ENCODE measurements at regions not wholly inside any gene's neighbourhood (a gene's known extent, or its start where the extent isn't known, plus 50 kb on each side); places are given as distances from the start of the nearest gene placed in this dataset.
"Not testable (repeated sequence)": the region's sequence is repeated elsewhere in the genome, so short reads cannot be mapped to it uniquely, and the experiment has no call there.

GRCh38 chr2:31784868-31785267 is 204.1 kb upstream of the SRD5A2 start:
- H3K9me3 ChIP-seq (ENCODE audit: control insufficient read depth, low read depth, low read length): peaks cover 3% of the 10 kb centered on the region
- no peaks in the 10 kb centered on the region for H3K36me3 ChIP-seq (ENCODE audit: control insufficient read depth, insufficient read depth, low read length)
- DNase-seq: no peak
- H3K4me3 ChIP-seq (ENCODE audit: low read length): no peak overlapping the region
- no peaks in the 10 kb centered on the region for H3K27me3 ChIP-seq (ENCODE audit: control insufficient read depth, insufficient read depth, low read length)
- H3K4me1 ChIP-seq (ENCODE audit: control insufficient read depth, insufficient read depth, low read length): peaks cover 3% of the 10 kb centered on the region
- H3K27ac ChIP-seq (ENCODE audit: low read length): no peak overlapping the region

GRCh38 chr2:31783446-31784091 is 202.8 kb upstream of the SRD5A2 start:
- not testable (repeated sequence) for H3K4me3 ChIP-seq (ENCODE audit: low read length); H3K27ac ChIP-seq (ENCODE audit: low read length); DNase-seq; H3K27me3 ChIP-seq (ENCODE audit: control insufficient read depth, insufficient read depth, low read length); H3K36me3 ChIP-seq (ENCODE audit: control insufficient read depth, insufficient read depth, low read length); H3K4me1 ChIP-seq (ENCODE audit: control insufficient read depth, insufficient read depth, low read length); H3K9me3 ChIP-seq (ENCODE audit: control insufficient read depth, low read depth, low read length)
- no CpG with 5 or more reads among the region's 6 CpGs for WGBS (ENCODE audit: insufficient coverage, low lambda C conversion rate)

DNA sequence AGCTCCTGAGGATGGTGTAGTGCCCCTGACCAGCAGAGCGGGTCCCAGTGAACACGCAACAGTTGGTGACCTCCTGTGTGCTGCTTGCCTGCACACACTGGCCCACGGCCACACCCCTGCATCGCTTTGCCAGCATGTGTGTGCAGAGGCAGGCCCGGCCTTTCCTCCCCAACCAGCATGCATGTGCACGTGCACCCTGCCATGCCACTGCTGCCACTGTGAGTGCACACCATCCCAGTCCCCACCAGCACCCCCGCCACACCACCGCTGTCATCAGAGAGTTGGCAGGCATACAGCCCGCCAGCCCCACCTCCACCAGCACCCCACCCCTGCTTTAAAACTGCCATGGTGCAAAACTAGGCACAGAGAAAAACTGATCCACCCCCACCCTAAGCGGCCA is 197.4 kb upstream of the SRD5A2 start:
- no peaks in the 10 kb centered on the region for H3K36me3 ChIP-seq (ENCODE audit: control insufficient read depth, insufficient read depth, low read length)
- DNase-seq: no peak
- no CpG with 5 or more reads among the region's 10 CpGs for WGBS (ENCODE audit: insufficient coverage, low lambda C conversion rate)

DNA sequence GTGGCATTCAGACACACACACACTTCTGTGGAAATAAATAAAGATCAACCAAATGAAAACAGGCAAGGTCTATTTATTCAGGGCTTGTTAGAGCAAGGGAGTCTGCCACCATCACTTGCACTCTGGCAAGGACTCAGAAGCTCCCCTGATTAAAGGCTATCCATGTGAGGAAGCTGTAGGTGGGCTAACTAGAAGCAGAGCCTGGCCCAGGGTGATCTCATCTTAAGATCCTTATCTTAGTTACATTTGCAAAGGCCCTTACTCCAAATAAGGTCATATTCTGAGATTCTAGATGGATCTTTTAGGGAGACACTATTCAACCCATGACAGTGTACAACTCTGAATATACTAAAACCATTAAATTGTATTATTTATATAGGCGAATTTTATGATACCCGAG is 190.0 kb upstream of the SRD5A2 start:
- H3K27me3 ChIP-seq (ENCODE audit: control insufficient read depth, insufficient read depth, low read length): no peaks in the 10 kb centered on the region
- no peaks in the 10 kb centered on the region for H3K9me3 ChIP-seq (ENCODE audit: control insufficient read depth, low read depth, low read length)
- H3K4me1 ChIP-seq (ENCODE audit: control insufficient read depth, insufficient read depth, low read length): peaks cover 6% of the 10 kb centered on the region
- 96% methylated on average over 2 of the region's 2 CpGs for WGBS (ENCODE audit: insufficient coverage, low lambda C conversion rate)
- no peaks in the 10 kb centered on the region for H3K36me3 ChIP-seq (ENCODE audit: control insufficient read depth, insufficient read depth, low read length)
- DNase-seq: no peak
- no peak overlapping the region for H3K4me3 ChIP-seq (ENCODE audit: low read length)
- no peak overlapping the region for H3K27ac ChIP-seq (ENCODE audit: low read length)

More for the DNA sequence above, 197.4 kb upstream of the SRD5A2 start:
- Histone ChIP-seq H3K27ac (ENCODE audit: low read length) (no peak overlapping the region), H3K27me3 (ENCODE audit: control insufficient read depth, insufficient read depth, low read length) (no peaks in the 10 kb centered on the region), H3K4me3 (ENCODE audit: low read length) (no peak overlapping the region), H3K9me3 (ENCODE audit: control insufficient read depth, low read depth, low read length) (peaks cover 3% of the 10 kb centered on the region), H3K4me1 (ENCODE audit: control insufficient read depth, insufficient read depth, low read length) (no peaks in the 10 kb centered on the region)

- H3K36me3 ChIP-seq (ENCODE audit: control insufficient read depth, insufficient read depth, low read length): no peaks in the 10 kb centered on the region
- H3K9me3 ChIP-seq (ENCODE audit: control insufficient read depth, low read depth, low read length): no peaks in the 10 kb centered on the region
- WGBS (ENCODE audit: insufficient coverage, low lambda C conversion rate): 20% methylated on average over 1 of the region's 2 CpGs
- no peak overlapping the region for H3K4me3 ChIP-seq (ENCODE audit: low read length)
- no peaks in the 10 kb centered on the region for H3K27me3 ChIP-seq (ENCODE audit: control insufficient read depth, insufficient read depth, low read length)
- DNase-seq: peak; percentile 40 to 60
- peaks cover 17% of the 10 kb centered on the region for H3K4me1 ChIP-seq (ENCODE audit: control insufficient read depth, insufficient read depth, low read length)
- H3K27ac ChIP-seq (ENCODE audit: low read length): peak overlapping the region; percentile 64
Observed at GRCh38 chr2:31765078-31765945, 184.6 kb upstream of the SRD5A2 start.

DNA sequence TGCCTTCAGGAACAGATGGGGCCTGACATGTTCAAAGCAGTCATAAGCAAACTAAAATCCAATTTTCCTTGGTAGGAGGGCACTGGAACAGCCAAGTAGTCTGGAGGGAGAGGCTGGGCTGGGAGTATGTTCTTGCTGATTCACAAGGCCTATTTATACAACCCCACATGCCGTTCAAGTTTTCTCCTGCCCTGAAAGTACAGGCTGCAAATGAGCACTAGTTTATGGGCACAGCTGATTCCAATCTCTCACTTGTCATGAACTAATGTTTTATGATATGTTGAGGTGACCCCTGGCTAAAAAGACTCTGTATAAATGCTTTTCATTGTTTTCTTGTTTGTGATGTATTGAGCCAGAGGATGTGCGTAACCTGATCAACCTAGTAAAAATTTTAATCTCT is 183.4 kb upstream of the SRD5A2 start:
- H3K27me3 ChIP-seq (ENCODE audit: control insufficient read depth, insufficient read depth, low read length): no peaks in the 10 kb centered on the region
- peak in 1 of 2 donors; percentile 15 for DNase-seq

GRCh38 chr2:31762085-31762484 is 181.3 kb upstream of the SRD5A2 start:
- Histone ChIP-seq H3K4me1 (ENCODE audit: control insufficient read depth, insufficient read depth, low read length) (peaks cover 17% of the 10 kb centered on the region), H3K9me3 (ENCODE audit: control insufficient read depth, low read depth, low read length) (no peaks in the 10 kb centered on the region), H3K4me3 (ENCODE audit: low read length) (no peak overlapping the region), H3K36me3 (ENCODE audit: control insufficient read depth, insufficient read depth, low read length) (no peaks in the 10 kb centered on the region), H3K27ac (ENCODE audit: low read length) (no peak overlapping the region), H3K27me3 (ENCODE audit: control insufficient read depth, insufficient read depth, low read length) (no peaks in the 10 kb centered on the region)
- no peak for DNase-seq
- WGBS (ENCODE audit: insufficient coverage, low lambda C conversion rate): no CpG with 5 or more reads among the region's 2 CpGs

More for the DNA sequence above, 183.4 kb upstream of the SRD5A2 start:
- Histone ChIP-seq H3K4me1 (ENCODE audit: control insufficient read depth, insufficient read depth, low read length) (peaks cover 17% of the 10 kb centered on the region), H3K36me3 (ENCODE audit: control insufficient read depth, insufficient read depth, low read length) (no peaks in the 10 kb centered on the region), H3K27ac (ENCODE audit: low read length) (peak overlapping the region; percentile 64), H3K4me3 (ENCODE audit: low read length) (no peak overlapping the region), H3K9me3 (ENCODE audit: control insufficient read depth, low read depth, low read length) (no peaks in the 10 kb centered on the region)
- WGBS (ENCODE audit: insufficient coverage, low lambda C conversion rate): no CpG with 5 or more reads among the region's 2 CpGs

DNA sequence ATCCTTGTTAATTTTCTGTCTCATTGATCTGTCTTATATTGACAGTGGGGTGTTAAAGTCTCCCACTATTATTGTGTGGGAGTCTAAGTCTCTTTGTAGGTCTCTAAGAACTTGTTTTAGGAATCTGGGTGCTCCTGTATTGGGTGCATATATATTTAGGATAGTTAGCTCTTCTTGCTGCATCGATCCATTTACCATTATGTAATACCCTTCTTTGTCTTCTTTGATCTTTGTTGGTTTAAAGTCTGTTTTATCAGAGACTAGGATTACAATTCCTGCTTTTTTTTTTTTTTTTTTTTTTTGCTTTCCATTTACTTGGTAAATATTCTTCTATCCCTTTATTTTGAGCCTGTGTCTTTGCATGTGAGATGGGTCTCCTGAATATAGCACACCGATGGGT is 176.6 kb upstream of the SRD5A2 start:
- not testable (repeated sequence) for DNase-seq; H3K27me3 ChIP-seq (ENCODE audit: control insufficient read depth, insufficient read depth, low read length); H3K4me3 ChIP-seq (ENCODE audit: low read length); H3K27ac ChIP-seq (ENCODE audit: low read length); H3K4me1 ChIP-seq (ENCODE audit: control insufficient read depth, insufficient read depth, low read length); H3K9me3 ChIP-seq (ENCODE audit: control insufficient read depth, low read depth, low read length); H3K36me3 ChIP-seq (ENCODE audit: control insufficient read depth, insufficient read depth, low read length)
- 60% methylated on average over 1 of the region's 2 CpGs for WGBS (ENCODE audit: insufficient coverage, low lambda C conversion rate)

- not testable (repeated sequence) for H3K4me1 ChIP-seq (ENCODE audit: control insufficient read depth, insufficient read depth, low read length); DNase-seq; H3K36me3 ChIP-seq (ENCODE audit: control insufficient read depth, insufficient read depth, low read length); H3K4me3 ChIP-seq (ENCODE audit: low read length); H3K27ac ChIP-seq (ENCODE audit: low read length); H3K27me3 ChIP-seq (ENCODE audit: control insufficient read depth, insufficient read depth, low read length); H3K9me3 ChIP-seq (ENCODE audit: control insufficient read depth, low read depth, low read length)
- no CpG with 5 or more reads among the region's 13 CpGs for WGBS (ENCODE audit: insufficient coverage, low lambda C conversion rate)
Observed at GRCh38 chr2:31748746-31749145, 168.0 kb upstream of the SRD5A2 start.

DNA sequence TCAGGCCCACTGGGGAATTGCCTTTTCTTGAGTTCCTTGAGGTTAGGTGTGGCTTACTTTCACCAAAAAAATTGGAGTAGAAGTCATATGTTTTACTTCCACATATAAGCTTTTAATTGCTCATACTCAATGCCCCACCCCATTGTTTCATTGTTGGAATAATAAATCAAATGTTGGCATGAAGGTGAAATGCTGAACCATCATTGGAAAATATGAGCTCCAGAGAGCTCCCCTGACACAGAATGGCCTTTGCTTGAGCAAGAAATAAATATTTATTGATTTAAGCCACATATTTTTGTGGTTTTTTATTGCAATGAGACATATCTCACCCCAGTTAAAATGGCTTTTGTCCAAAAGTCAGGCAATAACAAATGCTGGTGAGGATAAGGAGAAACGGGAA is 167.3 kb upstream of the SRD5A2 start:
- H3K36me3 ChIP-seq (ENCODE audit: control insufficient read depth, insufficient read depth, low read length): no peaks in the 10 kb centered on the region
- no peak for DNase-seq
- no peaks in the 10 kb centered on the region for H3K4me1 ChIP-seq (ENCODE audit: control insufficient read depth, insufficient read depth, low read length)
- H3K4me3 ChIP-seq (ENCODE audit: low read length): no peak overlapping the region
- H3K9me3 ChIP-seq (ENCODE audit: control insufficient read depth, low read depth, low read length): peaks cover 5% of the 10 kb centered on the region
- no peaks in the 10 kb centered on the region for H3K27me3 ChIP-seq (ENCODE audit: control insufficient read depth, insufficient read depth, low read length)
- H3K27ac ChIP-seq (ENCODE audit: low read length): no peak overlapping the region
- 100% methylated on average over 1 of the region's 1 CpG for WGBS (ENCODE audit: insufficient coverage, low lambda C conversion rate)

All from large intestine (tissue), 3 donors.